ENCODE measurements at regions not wholly inside any gene's neighbourhood (a gene's known extent, or its start where the extent isn't known, plus 50 kb on each side); places are given as distances from the start of the nearest gene placed in this dataset.

- FAIRE-seq (no peak), DNase-seq (ENCODE audit: low read depth, low spot score) (no peak)
- Histone ChIP-seq H4K20me1 (ENCODE audit: control insufficient read depth, extremely low read depth, insufficient read depth, low read length) (no peaks in the 10 kb centered on the region), H3K27me3 (ENCODE audit: control insufficient read depth, extremely low read depth, insufficient read depth, low read length) (no peaks in the 10 kb centered on the region), H3K9me1 (ENCODE audit: control insufficient read depth, extremely low read depth, insufficient read depth, low read length) (no peaks in the 10 kb centered on the region), H3K27ac (ENCODE audit: control insufficient read depth, insufficient read depth, low read length) (no peak overlapping the region), H3K4me3 (ENCODE audit: control insufficient read depth in 2 of 3, extremely low read depth in 1 of 3, insufficient read depth in 2 of 3, low read depth in 1 of 3, low read length in 3 of 3) (no peak overlapping the region), H3K4me1 (ENCODE audit: control insufficient read depth, extremely low read depth, insufficient read depth, low read length) (no peaks in the 10 kb centered on the region), H3K36me3 (ENCODE audit: control insufficient read depth in 2 of 2, extremely low read depth in 1 of 2, insufficient read depth in 2 of 2, low read length in 2 of 2) (no peaks in the 10 kb centered on the region), H3K9me3 (ENCODE audit: control insufficient read depth, low read depth, low read length) (no peaks in the 10 kb centered on the region), H3K79me2 (ENCODE audit: control insufficient read depth, insufficient read depth, low read length) (no peaks in the 10 kb centered on the region), H3K9ac (ENCODE audit: control insufficient read depth, extremely low read depth, insufficient read depth, low read length) (no peak overlapping the region), H2AFZ (ENCODE audit: control insufficient read depth, low read length) (no peak overlapping the region), H3K4me2 (ENCODE audit: control insufficient read depth, extremely low read depth, insufficient read depth, low read depth, low read length) (no peak overlapping the region)
- dilution Hi-C loops (cut with MboI; ENCODE audit: extremely low pct_ligation_motif_present, low sequenced_read_pairs) = no loop called here
- TF ChIP-seq CTCF (optimal IDR thresholded peaks at IDR 0.05 in 1 of 3, IDR thresholded peaks at IDR 0.05 in 1 of 3, conservative IDR thresholded peaks at IDR 0.05 in 1 of 3; ENCODE audit: extremely low read depth in 1 of 3, insufficient read depth in 2 of 3, low read length in 3 of 3) (no peak), EZH2 (IDR thresholded peaks at IDR 0.05; ENCODE audit: low read length) (no peak)
These were observed 113.5 kb upstream of the ALCAM start for GRCh38 chr3:105253225-105253624.

- no peaks in the 10 kb centered on the region for H4K20me1 ChIP-seq (ENCODE audit: control insufficient read depth, extremely low read depth, insufficient read depth, low read length)
- H3K36me3 ChIP-seq (ENCODE audit: control insufficient read depth in 2 of 2, extremely low read depth in 1 of 2, insufficient read depth in 2 of 2, low read length in 2 of 2) = no peaks in the 10 kb centered on the region
- H2AFZ ChIP-seq (ENCODE audit: control insufficient read depth, low read length) = no peak overlapping the region
- TF ChIP-seq CTCF (optimal IDR thresholded peaks at IDR 0.05 in 1 of 3, IDR thresholded peaks at IDR 0.05 in 1 of 3, conservative IDR thresholded peaks at IDR 0.05 in 1 of 3; ENCODE audit: extremely low read depth in 1 of 3, insufficient read depth in 2 of 3, low read length in 3 of 3) = no peak
- no peak for TF ChIP-seq EZH2 (IDR thresholded peaks at IDR 0.05; ENCODE audit: low read length)
- no peak overlapping the region for H3K9ac ChIP-seq (ENCODE audit: control insufficient read depth, extremely low read depth, insufficient read depth, low read length)
- H3K4me3 ChIP-seq (ENCODE audit: control insufficient read depth in 2 of 3, extremely low read depth in 1 of 3, insufficient read depth in 2 of 3, low read depth in 1 of 3, low read length in 3 of 3) = no peak overlapping the region
- no peaks in the 10 kb centered on the region for H3K79me2 ChIP-seq (ENCODE audit: control insufficient read depth, insufficient read depth, low read length)
- H3K9me3 ChIP-seq (ENCODE audit: control insufficient read depth, low read depth, low read length) = no peaks in the 10 kb centered on the region
- DNase-seq (ENCODE audit: low read depth, low spot score) (no peak), FAIRE-seq (no peak)
- dilution Hi-C loops (cut with MboI; ENCODE audit: extremely low pct_ligation_motif_present, low sequenced_read_pairs) = no loop called here
- no peak overlapping the region for H3K27ac ChIP-seq (ENCODE audit: control insufficient read depth, insufficient read depth, low read length)
- H3K27me3 ChIP-seq (ENCODE audit: control insufficient read depth, extremely low read depth, insufficient read depth, low read length) = no peaks in the 10 kb centered on the region
- no peaks in the 10 kb centered on the region for H3K4me1 ChIP-seq (ENCODE audit: control insufficient read depth, extremely low read depth, insufficient read depth, low read length)
- no peaks in the 10 kb centered on the region for H3K9me1 ChIP-seq (ENCODE audit: control insufficient read depth, extremely low read depth, insufficient read depth, low read length)
- no peak overlapping the region for H3K4me2 ChIP-seq (ENCODE audit: control insufficient read depth, extremely low read depth, insufficient read depth, low read depth, low read length)
These were observed 112.6 kb upstream of the ALCAM start for GRCh38 chr3:105254154-105254553.
